SK-N-MC (cell line): ENCODE measurements at regions not wholly inside any gene's neighbourhood (a gene's known extent, or its start where the extent isn't known, plus 50 kb on each side); places are given as distances from the start of the nearest gene placed in this dataset.
A peak's percentile ranks its signal among the peaks of the same experiment; 100 is the strongest.

ENCODE experiments used
- DNase-seq: peaks from one replicate; pipeline ENCODE4 v3.0.0-alpha.2; 2011; ENCODE audit warnings: low read depth, low spot score
- H3K27ac ChIP-seq: fragments of 200-600 bp; sonication (generic); 2 replicates; pipeline ENCODE4 v1.5.1; 2016; ENCODE audit warnings: mixed run types
- H3K36me3 ChIP-seq: fragments of 200-600 bp; sonication (generic); 2 replicates; pipeline ENCODE4 v1.6.1; 2017; ENCODE audit warnings: antibody characterized with exemption, low read length, mixed read lengths; ENCODE audit not compliant: insufficient read depth
- H3K4me3 ChIP-seq: fragments of 200-600 bp; sonication (generic); 2 replicates; pipeline ENCODE4 v1.5.1; 2016
- H3K9ac ChIP-seq: fragments of 200-600 bp; sonication (generic); 2 replicates; pipeline ENCODE4 v1.8.0; 2017; ENCODE audit warnings: mixed run types, mixed read lengths; ENCODE audit not compliant: insufficient read length
- H3K9me3 ChIP-seq: fragments of 200-600 bp; sonication (generic); 2 replicates; pipeline ENCODE4 v1.6.1; 2017; ENCODE audit warnings: low read depth, mild to moderate bottlenecking, antibody characterized with exemption, low read length, moderate library complexity, mixed read lengths
- EZH2 ChIP-seq: fragments of 200-600 bp; sonication (generic); IDR thresholded peaks from one replicate; pipeline ENCODE4 v1.6.1; 2017; ENCODE audit warnings: antibody characterized with exemption
- FOXP2 ChIP-seq: optimal IDR thresholded peaks from 2 replicates; pipeline ENCODE3; 2011; ENCODE audit warnings: mild to moderate bottlenecking, moderate library complexity; ENCODE audit not compliant: insufficient read depth; ENCODE audit errors: extremely low read length, control extremely low read depth
- POLR2AphosphoS5 ChIP-seq: IDR thresholded peaks from 2 replicates; pipeline ENCODE4 v1.6.1; 2012; ENCODE audit warnings: mild to moderate bottlenecking, low read depth, low read length, borderline replicate concordance

- TF ChIP-seq POLR2AphosphoS5 (no peak), EZH2 (no peak), FOXP2 (no peak)
- H3K4me3 ChIP-seq: no peak overlapping the region
Measured at GRCh38 chr5:4866131-4866659, 273.9 kb upstream of the ADAMTS16 start.

GRCh38 chr5:4866817-4867216 is 273.3 kb upstream of the ADAMTS16 start:
- no peak for DNase-seq
- no peaks in the 10 kb centered on the region for H3K36me3 ChIP-seq
- no peaks in the 10 kb centered on the region for H3K9me3 ChIP-seq
- H3K4me3 ChIP-seq: no peak overlapping the region
- H3K27ac ChIP-seq: no peak overlapping the region
- H3K9ac ChIP-seq: no peak overlapping the region
- TF ChIP-seq POLR2AphosphoS5 (no peak), EZH2 (no peak), FOXP2 (no peak)

More at GRCh38 chr5:4866131-4866659, 273.9 kb upstream of the ADAMTS16 start:
- H3K36me3 ChIP-seq: no peaks in the 10 kb centered on the region
- H3K27ac ChIP-seq: no peak overlapping the region
- H3K9me3 ChIP-seq: no peaks in the 10 kb centered on the region
- no peak for DNase-seq
- H3K9ac ChIP-seq: no peak overlapping the region

GRCh38 chr5:4868140-4868735 is 271.9 kb upstream of the ADAMTS16 start:
- Histone ChIP-seq H3K4me3 (no peak overlapping the region), H3K9ac (no peak overlapping the region), H3K27ac (no peak overlapping the region), H3K9me3 (no peaks in the 10 kb centered on the region), H3K36me3 (no peaks in the 10 kb centered on the region)
- TF ChIP-seq EZH2 (no peak), FOXP2 (no peak), POLR2AphosphoS5 (no peak)
- DNase-seq: peak; percentile 8

GRCh38 chr5:4873652-4874051 is 266.5 kb upstream of the ADAMTS16 start:
- H3K9ac ChIP-seq: no peak overlapping the region
- H3K9me3 ChIP-seq: no peaks in the 10 kb centered on the region
- H3K36me3 ChIP-seq: no peaks in the 10 kb centered on the region
- TF ChIP-seq EZH2 (no peak), POLR2AphosphoS5 (no peak), FOXP2 (no peak)
- no peak overlapping the region for H3K4me3 ChIP-seq
- no peak overlapping the region for H3K27ac ChIP-seq
- DNase-seq: no peak

- DNase-seq: no peak
- Histone ChIP-seq H3K9me3 (no peaks in the 10 kb centered on the region), H3K9ac (no peak overlapping the region), H3K4me3 (no peak overlapping the region), H3K36me3 (no peaks in the 10 kb centered on the region), H3K27ac (no peak overlapping the region)
- TF ChIP-seq FOXP2 (no peak), POLR2AphosphoS5 (no peak), EZH2 (no peak)
Measured at GRCh38 chr5:4874097-4874496, 266.0 kb upstream of the ADAMTS16 start.

GRCh38 chr5:4875942-4876341 is 264.2 kb upstream of the ADAMTS16 start:
- TF ChIP-seq FOXP2 (no peak), POLR2AphosphoS5 (no peak), EZH2 (no peak)
- no peak overlapping the region for H3K9ac ChIP-seq
- DNase-seq: no peak
- H3K4me3 ChIP-seq: no peak overlapping the region
- no peaks in the 10 kb centered on the region for H3K36me3 ChIP-seq
- no peak overlapping the region for H3K27ac ChIP-seq
- H3K9me3 ChIP-seq: no peaks in the 10 kb centered on the region

- DNase-seq: no peak
- Histone ChIP-seq H3K4me3 (no peak overlapping the region), H3K9me3 (no peaks in the 10 kb centered on the region), H3K27ac (no peak overlapping the region), H3K9ac (no peak overlapping the region), H3K36me3 (no peaks in the 10 kb centered on the region)
- TF ChIP-seq EZH2: no peak
- TF ChIP-seq FOXP2: no peak
- TF ChIP-seq POLR2AphosphoS5: no peak
Measured at GRCh38 chr5:4876804-4877203, 263.3 kb upstream of the ADAMTS16 start.

- TF ChIP-seq POLR2AphosphoS5 (no peak), EZH2 (no peak), FOXP2 (no peak)
- no peak overlapping the region for H3K27ac ChIP-seq
- H3K9ac ChIP-seq: no peak overlapping the region
- no peak overlapping the region for H3K4me3 ChIP-seq
- H3K36me3 ChIP-seq: no peaks in the 10 kb centered on the region
- no peak for DNase-seq
- no peaks in the 10 kb centered on the region for H3K9me3 ChIP-seq
Measured at GRCh38 chr5:4877579-4877978, 262.6 kb upstream of the ADAMTS16 start.

- no peak for DNase-seq
- Histone ChIP-seq H3K9ac (no peak overlapping the region), H3K36me3 (no peaks in the 10 kb centered on the region), H3K9me3 (no peaks in the 10 kb centered on the region), H3K4me3 (no peak overlapping the region), H3K27ac (no peak overlapping the region)
- TF ChIP-seq POLR2AphosphoS5 (no peak), EZH2 (no peak), FOXP2 (no peak)
Measured at GRCh38 chr5:4879075-4879474, 261.1 kb upstream of the ADAMTS16 start.
